Heart left ventricle (tissue), 13 donors: ENCODE measurements at regions not wholly inside any gene's neighbourhood (a gene's known extent, or its start where the extent isn't known, plus 50 kb on each side); places are given as distances from the start of the nearest gene placed in this dataset.

Experiments used
- POLR2A ChIP-seq, 2 donors: fragments of 450-650 bp; IDR thresholded peaks; one replicate each; pipeline ENCODE4 v1.6.1; 2017; ENCODE audit warnings: antibody characterized with exemption in 2 of 2, mild to moderate bottlenecking in 2 of 2, moderate library complexity in 2 of 2
- TF ChIP-seq, protein P1 (sequence below), 12 donors: fragments of 200-600 bp; sonication (generic) in 4 of 12; IDR thresholded peaks; one replicate each; pipeline versions ENCODE4 v1.5.0 to v1.8.0; 2018 to 2022; ENCODE audit warnings: antibody characterized with exemption in 12 of 12, mild to moderate bottlenecking in 5 of 12
- donor health status: ischemic (EF 13 %, LVEDD 7.1; RV severe dilation, severe dysfunction).
- donor health status: DM: no; HTN: yes; CAD: no.
- donor health status: DM: no; HTN: no; CAD: no.
- donor health status: ischemic (EF 25% LVEDD 6.9; RV normal size, moderate dysfunction).
- donor health status: ischemic (EF 25% LVEDD 5.7; RV mildly dilated, moderate dysfunction).
- donor health status: ischemic (EF 35%, LVEDD 5.7; RV mildly dilated, moderate dysfunction).
- donor health status: nonischemic (EF 11% LVEDD 7.7; RV severe dilation, severe dysfunction).
- donor health status: DM: yes; HTN: yes; CAD: no.
- donor health status: PGD.
- donor health status: ischemic (EF 29% LVEDD 5.4; RV normal size, mild dysfunction).
- donor health status: nonischemic (EF 23%, LVEDD 6.1; RV moderate dilation, normal function).

- TF ChIP-seq POLR2A (IDR thresholded peaks at IDR 0.05): no peak
- TF ChIP-seq, protein P1, sequence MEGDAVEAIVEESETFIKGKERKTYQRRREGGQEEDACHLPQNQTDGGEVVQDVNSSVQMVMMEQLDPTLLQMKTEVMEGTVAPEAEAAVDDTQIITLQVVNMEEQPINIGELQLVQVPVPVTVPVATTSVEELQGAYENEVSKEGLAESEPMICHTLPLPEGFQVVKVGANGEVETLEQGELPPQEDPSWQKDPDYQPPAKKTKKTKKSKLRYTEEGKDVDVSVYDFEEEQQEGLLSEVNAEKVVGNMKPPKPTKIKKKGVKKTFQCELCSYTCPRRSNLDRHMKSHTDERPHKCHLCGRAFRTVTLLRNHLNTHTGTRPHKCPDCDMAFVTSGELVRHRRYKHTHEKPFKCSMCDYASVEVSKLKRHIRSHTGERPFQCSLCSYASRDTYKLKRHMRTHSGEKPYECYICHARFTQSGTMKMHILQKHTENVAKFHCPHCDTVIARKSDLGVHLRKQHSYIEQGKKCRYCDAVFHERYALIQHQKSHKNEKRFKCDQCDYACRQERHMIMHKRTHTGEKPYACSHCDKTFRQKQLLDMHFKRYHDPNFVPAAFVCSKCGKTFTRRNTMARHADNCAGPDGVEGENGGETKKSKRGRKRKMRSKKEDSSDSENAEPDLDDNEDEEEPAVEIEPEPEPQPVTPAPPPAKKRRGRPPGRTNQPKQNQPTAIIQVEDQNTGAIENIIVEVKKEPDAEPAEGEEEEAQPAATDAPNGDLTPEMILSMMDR (IDR thresholded peaks at IDR 0.05): no peak
Observed at GRCh38 chr10:9643782-9644181, 1373.9 kb upstream of the CELF2 start.
